GM19372 (cell line): ENCODE measurements at regions not wholly inside any gene's neighbourhood (a gene's known extent, or its start where the extent isn't known, plus 50 kb on each side); places are given as distances from the start of the nearest gene placed in this dataset.

Experiments
- ATAC-seq: cut with Tn5 transposase; IDR thresholded peaks from one replicate; pipeline ENCODE4 v1.9.1; 2021; ENCODE audit warnings: mild to moderate bottlenecking, low read depth, moderate library complexity; ENCODE audit not compliant: unreplicated experiment

- no peak for ATAC-seq
Observed at GRCh38 chr1:8267307-8267706, 50.6 kb upstream of the SLC45A1 start.

- no peak for ATAC-seq
Observed at GRCh38 chr1:8266436-8267165, 51.3 kb upstream of the SLC45A1 start.

- no peak for ATAC-seq
Observed at GRCh38 chr1:8263791-8264190, 54.1 kb upstream of the SLC45A1 start.

- no peak for ATAC-seq
Observed at GRCh38 chr1:8261398-8261762, 56.5 kb upstream of the SLC45A1 start.

- ATAC-seq, result no peak
Observed at GRCh38 chr1:8259498-8260290, 58.2 kb upstream of the SLC45A1 start.

- ATAC-seq, result no peak
Observed at GRCh38 chr1:8257621-8258020, 60.3 kb upstream of the SLC45A1 start.

- no peak for ATAC-seq
Observed at GRCh38 chr1:8256321-8256720, 61.6 kb upstream of the SLC45A1 start.

- ATAC-seq, result no peak
Observed at GRCh38 chr1:8255712-8256111, 62.2 kb upstream of the SLC45A1 start.

GRCh38 chr1:8252266-8252951 lies 65.5 kb upstream of the SLC45A1 start:
- ATAC-seq, result no peak

GRCh38 chr1:8251635-8252034 lies 66.3 kb upstream of the SLC45A1 start:
- no peak for ATAC-seq

GRCh38 chr1:8249838-8250237 lies 68.1 kb upstream of the SLC45A1 start:
- no peak for ATAC-seq

GRCh38 chr1:8247811-8248436 lies 70.0 kb upstream of the SLC45A1 start:
- ATAC-seq, result no peak

- no peak for ATAC-seq
Observed at GRCh38 chr1:8244304-8244703, 73.6 kb upstream of the SLC45A1 start.

- no peak for ATAC-seq
Observed at GRCh38 chr1:8242498-8242897, 75.4 kb upstream of the SLC45A1 start.

GRCh38 chr1:8241417-8242014 lies 76.4 kb upstream of the SLC45A1 start:
- no peak for ATAC-seq

- no peak for ATAC-seq
Observed at GRCh38 chr1:8239306-8240023, 78.4 kb upstream of the SLC45A1 start.

- no peak for ATAC-seq
Observed at GRCh38 chr1:8239039-8239305, 78.9 kb upstream of the SLC45A1 start.

GRCh38 chr1:8238141-8239038 lies 79.5 kb upstream of the SLC45A1 start:
- ATAC-seq, result no peak

- no peak for ATAC-seq
Observed at GRCh38 chr1:8232036-8232757, 85.7 kb upstream of the SLC45A1 start.
